ENCODE measurements at regions not wholly inside any gene's neighbourhood (a gene's known extent, or its start where the extent isn't known, plus 50 kb on each side); places are given as distances from the start of the nearest gene placed in this dataset.

DNA sequence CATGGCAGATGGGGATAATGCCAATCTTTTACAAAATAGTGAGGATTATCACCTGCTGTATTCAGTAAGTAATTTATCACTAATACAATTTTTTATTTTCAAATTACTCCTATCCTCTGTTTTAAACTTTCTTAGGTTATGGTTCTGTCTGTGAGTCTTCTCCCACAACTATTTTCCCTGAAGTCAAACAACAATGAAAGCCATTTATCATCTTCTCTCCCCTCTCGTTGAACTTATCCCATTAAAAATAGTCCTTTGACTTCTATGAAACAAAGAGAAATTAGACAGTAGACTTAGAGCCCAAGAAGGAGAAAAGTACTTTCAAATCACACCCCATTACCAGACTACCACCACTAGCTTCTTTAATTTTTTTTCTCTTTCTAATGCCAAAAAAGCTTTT, 147.7 kb downstream of the SIM1 start:
- TF ChIP-seq POLR2A (IDR thresholded peaks at IDR 0.05) (no peak), EP300 (IDR thresholded peaks at IDR 0.05) (no peak)
- TF ChIP-seq, protein P1, sequence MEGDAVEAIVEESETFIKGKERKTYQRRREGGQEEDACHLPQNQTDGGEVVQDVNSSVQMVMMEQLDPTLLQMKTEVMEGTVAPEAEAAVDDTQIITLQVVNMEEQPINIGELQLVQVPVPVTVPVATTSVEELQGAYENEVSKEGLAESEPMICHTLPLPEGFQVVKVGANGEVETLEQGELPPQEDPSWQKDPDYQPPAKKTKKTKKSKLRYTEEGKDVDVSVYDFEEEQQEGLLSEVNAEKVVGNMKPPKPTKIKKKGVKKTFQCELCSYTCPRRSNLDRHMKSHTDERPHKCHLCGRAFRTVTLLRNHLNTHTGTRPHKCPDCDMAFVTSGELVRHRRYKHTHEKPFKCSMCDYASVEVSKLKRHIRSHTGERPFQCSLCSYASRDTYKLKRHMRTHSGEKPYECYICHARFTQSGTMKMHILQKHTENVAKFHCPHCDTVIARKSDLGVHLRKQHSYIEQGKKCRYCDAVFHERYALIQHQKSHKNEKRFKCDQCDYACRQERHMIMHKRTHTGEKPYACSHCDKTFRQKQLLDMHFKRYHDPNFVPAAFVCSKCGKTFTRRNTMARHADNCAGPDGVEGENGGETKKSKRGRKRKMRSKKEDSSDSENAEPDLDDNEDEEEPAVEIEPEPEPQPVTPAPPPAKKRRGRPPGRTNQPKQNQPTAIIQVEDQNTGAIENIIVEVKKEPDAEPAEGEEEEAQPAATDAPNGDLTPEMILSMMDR (IDR thresholded peaks at IDR 0.05) = no peak
